Cardiac fibroblast (primary cell): ENCODE measurements at regions not wholly inside any gene's neighbourhood (a gene's known extent, or its start where the extent isn't known, plus 50 kb on each side); places are given as distances from the start of the nearest gene placed in this dataset.

Source experiments
- DNase-seq, 2 donors: peaks; one replicate each; pipeline versions ENCODE4 v3.0.0 to v3.0.0-alpha.2; 2010; ENCODE audit warnings: low read depth in 2 of 2
- H3K4me3 ChIP-seq, 2 donors: replicated peaks in 1 of 2; 1 replicate in 1 of 2; 2 replicates in 1 of 2; pipeline ENCODE4 v1.5.1; 2011; ENCODE audit warnings: low read depth in 2 of 2, low read length in 2 of 2, mild to moderate bottlenecking in 2 of 2, moderate library complexity in 1 of 2
- CTCF ChIP-seq: IDR thresholded peaks from one replicate; pipeline ENCODE4 v1.5.1; 2011; ENCODE audit warnings: low read depth, mild to moderate bottlenecking, low read length, inconsistent platforms

- no peak for DNase-seq
- no peak overlapping the region for H3K4me3 ChIP-seq
- TF ChIP-seq CTCF, result no peak
Measured at GRCh38 chr12:131345521-131346436, 365.1 kb upstream of the SFSWAP start.

GRCh38 chr12:131346555-131347344 lies 364.1 kb upstream of the SFSWAP start:
- TF ChIP-seq CTCF, result no peak

GRCh38 chr12:131347345-131347714 lies 363.6 kb upstream of the SFSWAP start:
- DNase-seq, result no peak
- no peak overlapping the region for H3K4me3 ChIP-seq
- no peak for TF ChIP-seq CTCF

More at GRCh38 chr12:131346555-131347344, 364.1 kb upstream of the SFSWAP start:
- H3K4me3 ChIP-seq, result no peak overlapping the region
- DNase-seq, result no peak

GRCh38 chr12:131347732-131348131 lies 363.2 kb upstream of the SFSWAP start:
- H3K4me3 ChIP-seq, result no peak overlapping the region
- no peak for DNase-seq
- no peak for TF ChIP-seq CTCF

- H3K4me3 ChIP-seq, result no peak overlapping the region
- DNase-seq, result no peak
- TF ChIP-seq CTCF, result no peak
Measured at GRCh38 chr12:131348231-131348630, 362.7 kb upstream of the SFSWAP start.

- no peak for DNase-seq
- no peak overlapping the region for H3K4me3 ChIP-seq
- TF ChIP-seq CTCF, result no peak
Measured at GRCh38 chr12:131348646-131349045, 362.2 kb upstream of the SFSWAP start.
